Keratinocyte (primary cell): ENCODE measurements at regions not wholly inside any gene's neighbourhood (a gene's known extent, or its start where the extent isn't known, plus 50 kb on each side); places are given as distances from the start of the nearest gene placed in this dataset.

Experiments
- CTCF ChIP-seq, 3 experiments: IDR thresholded peaks in 1 of 3; conservative IDR thresholded peaks in 1 of 3; optimal IDR thresholded peaks in 1 of 3; 2 replicates in 2 of 3; 3 replicates in 1 of 3; pipeline versions ENCODE3 to v1.5.1; 2011; ENCODE audit warnings: low read length in 3 of 3, mild to moderate bottlenecking in 3 of 3, moderate library complexity in 2 of 3, control low read depth in 1 of 3, inconsistent platforms in 1 of 3; ENCODE audit not compliant: insufficient read depth in 2 of 3; ENCODE audit errors: extremely low read depth in 1 of 3
- EZH2 ChIP-seq: IDR thresholded peaks from one replicate; pipeline ENCODE4 v1.6.1; 2012; ENCODE audit warnings: inconsistent platforms, mild to moderate bottlenecking, low read length, moderate library complexity

GRCh38 chrX:40316502-40316901, 218.7 kb upstream of the BCOR start:
- TF ChIP-seq CTCF (optimal IDR thresholded peaks at IDR 0.05 in 1 of 3, IDR thresholded peaks at IDR 0.05 in 1 of 3, conservative IDR thresholded peaks at IDR 0.05 in 1 of 3; ENCODE audit: extremely low read depth in 1 of 3, insufficient read depth in 2 of 3, low read length in 3 of 3) (no peak), EZH2 (no peak)
